Activated CD4-positive, alpha-beta T cell treated with anti-CD3 and anti-CD28 coated beads, Interleukin-2, amount 50 U/mL, for 24 hours (primary cell): ENCODE measurements at regions not wholly inside any gene's neighbourhood (a gene's known extent, or its start where the extent isn't known, plus 50 kb on each side); places are given as distances from the start of the nearest gene placed in this dataset.

Source experiments
- DNase-seq, 2 donors: peaks; one replicate each; pipeline ENCODE4 v3.0.0-alpha.2; 2020; ENCODE audit warnings: low read depth in 1 of 2, low spot score in 1 of 2

GRCh38 chr10:56646329-56647111 is 285.5 kb upstream of the ZWINT start:
- no peak for DNase-seq

GRCh38 chr10:56633876-56634452 is 272.9 kb upstream of the ZWINT start:
- DNase-seq = no peak

GRCh38 chr10:56632537-56632936 is 271.5 kb upstream of the ZWINT start:
- no peak for DNase-seq

GRCh38 chr10:56624082-56624481 is 263.0 kb upstream of the ZWINT start:
- no peak for DNase-seq

- DNase-seq = no peak
These were observed 262.0 kb upstream of the ZWINT start for GRCh38 chr10:56623064-56623463.

DNA sequence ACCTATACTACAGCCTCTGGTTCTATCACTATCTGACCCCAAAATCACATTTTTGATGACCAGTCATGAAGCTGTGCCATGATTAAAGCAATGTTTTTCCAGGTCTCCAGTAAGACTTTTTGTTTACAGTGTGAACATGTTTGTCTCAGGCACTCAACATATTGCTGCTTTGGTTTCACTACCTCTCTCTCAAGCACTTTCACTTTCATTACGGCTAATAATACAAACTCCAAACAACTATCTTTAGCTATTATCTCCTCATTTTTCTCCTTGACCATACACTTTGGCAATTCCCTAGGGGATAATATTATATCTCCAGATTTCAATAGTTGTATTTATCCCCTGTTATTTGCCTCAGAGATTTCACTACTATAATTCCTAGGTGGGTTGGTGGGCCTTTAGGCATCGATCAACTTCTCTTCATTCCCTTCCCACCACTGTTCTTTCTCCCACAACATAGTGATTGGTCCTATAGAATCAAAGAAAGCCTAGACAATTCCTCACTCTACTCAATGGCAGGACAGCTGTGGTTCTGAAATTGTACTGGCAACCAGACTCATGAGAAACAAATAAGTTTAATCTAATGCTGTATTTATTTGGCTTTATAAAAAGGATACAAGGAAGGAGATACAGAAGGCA is 261.4 kb upstream of the ZWINT start:
- DNase-seq = no peak

DNA sequence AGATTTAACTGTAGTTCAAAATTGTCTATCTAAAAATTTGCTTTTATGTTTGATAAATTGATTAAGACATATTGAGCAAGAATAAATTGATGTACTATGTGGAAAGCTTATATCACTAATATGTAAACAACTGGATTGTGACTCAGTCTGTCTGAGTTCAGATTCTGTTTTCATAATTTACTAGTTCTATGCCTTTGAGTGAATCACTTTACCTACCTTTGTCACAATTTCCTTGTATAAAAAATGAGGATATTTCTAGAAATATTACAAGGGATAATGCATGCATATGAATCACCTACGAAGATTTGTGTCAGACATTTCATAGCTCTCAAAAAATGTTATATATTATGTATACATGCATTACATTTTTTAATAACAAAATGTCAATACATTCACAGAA is 245.1 kb upstream of the ZWINT start:
- no peak for DNase-seq

DNA sequence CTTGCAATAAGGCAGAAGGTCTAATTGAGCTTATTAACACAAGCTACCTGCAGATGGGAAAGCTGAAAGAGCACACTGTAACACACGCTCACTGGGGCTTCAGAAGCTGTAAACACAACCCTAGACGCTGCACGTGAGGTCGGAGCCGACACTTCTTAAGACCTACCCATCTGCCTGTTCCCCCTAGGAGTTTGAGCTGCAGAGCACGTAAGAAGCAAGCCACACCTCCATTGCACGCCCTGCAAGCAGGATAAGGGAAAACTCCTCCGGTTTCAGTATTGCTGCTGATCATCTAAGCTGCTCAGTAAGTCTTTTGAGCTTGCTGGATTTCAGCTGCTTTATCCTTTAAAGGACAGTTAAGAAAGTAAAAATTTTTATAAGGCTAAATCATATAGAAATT is 244.0 kb upstream of the ZWINT start:
- no peak for DNase-seq

DNA sequence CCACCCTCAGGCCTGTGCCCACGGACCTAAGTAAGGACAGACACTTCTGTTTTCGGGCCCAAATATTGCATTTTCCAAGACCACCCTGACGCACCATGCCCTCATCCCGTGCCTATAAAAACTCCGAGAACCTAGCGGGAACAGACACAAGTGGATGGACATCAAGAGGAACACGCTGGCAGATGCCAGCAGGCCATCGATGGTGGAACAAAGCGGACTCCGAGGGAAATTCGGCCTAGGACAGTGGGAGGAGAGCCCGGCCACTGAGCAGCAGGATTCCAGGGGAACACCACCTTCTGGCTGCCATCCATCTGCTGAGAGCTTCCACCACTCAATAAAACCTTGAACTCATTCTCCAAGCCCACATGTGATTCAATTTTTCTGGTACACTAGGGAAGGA is 243.6 kb upstream of the ZWINT start:
- no peak for DNase-seq

- DNase-seq = no peak
These were observed 238.1 kb upstream of the ZWINT start for GRCh38 chr10:56599201-56599600.

DNA sequence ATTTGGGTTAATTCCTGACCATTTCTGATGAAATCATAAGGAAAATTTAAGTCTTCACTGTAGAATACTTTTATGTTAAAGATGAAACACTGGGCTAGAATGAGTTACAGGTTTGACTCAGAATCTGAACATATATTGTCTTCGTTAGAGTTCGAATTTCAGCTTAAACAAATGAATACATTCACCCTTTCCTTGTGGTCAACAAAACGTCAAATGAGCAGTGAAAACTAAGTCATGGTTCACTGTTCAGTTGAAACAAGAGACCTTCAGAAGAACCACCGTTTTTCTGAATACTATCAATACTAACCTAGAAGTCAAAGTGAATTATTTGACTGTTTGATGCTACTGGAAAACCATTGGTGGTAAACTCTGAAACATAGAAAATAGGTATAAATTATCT is 235.2 kb upstream of the ZWINT start:
- no peak for DNase-seq

- DNase-seq = no peak
These were observed 232.1 kb upstream of the ZWINT start for GRCh38 chr10:56593120-56593519.

- no peak for DNase-seq
These were observed 225.4 kb upstream of the ZWINT start for GRCh38 chr10:56586461-56586891.

DNA sequence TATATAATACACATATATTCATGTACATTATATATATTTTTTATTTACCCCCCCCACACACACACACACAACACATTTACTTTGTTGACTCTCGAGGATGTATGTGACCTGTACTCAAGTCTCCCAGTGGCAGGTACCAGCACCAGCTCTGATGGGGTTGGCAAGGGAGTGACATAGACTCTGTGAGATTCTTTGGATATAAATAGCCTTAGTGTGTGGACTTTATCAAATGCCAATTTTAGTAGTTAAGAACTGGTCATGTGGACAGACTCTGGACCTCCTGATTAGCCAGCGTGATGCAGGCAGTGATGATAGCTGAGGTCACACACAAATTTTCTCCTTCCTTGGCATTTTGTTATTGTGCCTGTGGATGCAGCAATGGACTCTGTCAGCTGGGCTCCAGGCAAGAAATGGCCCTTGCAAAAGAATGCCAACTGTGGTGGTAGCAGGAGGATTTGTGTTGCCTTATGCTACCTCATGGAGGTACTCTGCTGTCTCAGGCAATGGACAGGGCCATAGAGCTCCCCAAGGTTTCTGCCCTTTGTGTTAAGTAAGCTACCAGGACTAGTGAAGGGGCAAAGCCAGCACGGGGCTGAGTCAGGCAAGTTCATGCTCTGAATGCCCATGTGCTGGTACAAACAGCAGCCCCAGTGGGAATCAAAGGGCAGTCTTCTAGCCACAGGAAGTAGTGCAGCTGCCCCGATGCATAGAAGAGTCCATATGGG is 224.6 kb upstream of the ZWINT start:
- DNase-seq = no peak

DNA sequence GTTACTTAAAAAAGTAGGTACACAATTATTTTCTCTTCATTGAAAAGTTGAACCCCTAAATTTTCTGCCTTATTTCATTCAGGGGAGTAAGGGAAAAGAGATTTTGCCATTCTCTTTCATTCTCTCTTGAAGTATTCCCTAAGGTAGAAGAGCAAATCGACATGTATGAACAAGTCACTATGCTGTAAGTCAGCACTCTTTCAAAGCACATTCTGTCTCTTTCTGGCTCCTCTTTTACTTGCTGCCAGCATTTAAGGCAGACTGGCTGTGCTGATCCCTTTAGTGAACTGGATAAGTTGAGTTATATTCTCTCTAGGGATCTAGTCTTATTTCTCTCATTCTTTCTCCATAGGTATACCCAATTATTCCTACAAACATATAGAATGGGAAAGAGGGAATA is 222.3 kb upstream of the ZWINT start:
- DNase-seq = no peak

DNA sequence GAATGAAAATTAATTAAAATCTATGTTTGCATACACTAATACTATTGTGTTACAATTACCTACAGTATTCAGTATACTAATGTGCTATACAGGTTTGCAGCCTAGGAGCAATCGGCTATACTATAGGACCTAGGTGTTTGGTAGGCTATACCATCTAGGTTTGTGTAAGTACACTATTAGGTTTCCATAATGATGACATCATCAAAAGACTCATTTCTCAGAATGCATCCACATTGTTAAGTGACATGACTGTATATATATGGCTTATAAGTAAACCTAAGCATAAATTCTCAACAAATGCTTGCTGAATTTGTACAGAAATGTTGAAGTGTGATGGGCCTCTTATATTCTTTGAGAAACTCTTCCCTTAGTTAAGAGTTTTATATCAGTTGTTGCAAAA is 206.5 kb upstream of the ZWINT start:
- no peak for DNase-seq

GRCh38 chr10:56561336-56561735 is 200.3 kb upstream of the ZWINT start:
- no peak for DNase-seq

- DNase-seq = no peak
These were observed 190.0 kb upstream of the ZWINT start for GRCh38 chr10:56551037-56551436.

GRCh38 chr10:56547163-56547562 is 186.1 kb upstream of the ZWINT start:
- DNase-seq = no peak

DNA sequence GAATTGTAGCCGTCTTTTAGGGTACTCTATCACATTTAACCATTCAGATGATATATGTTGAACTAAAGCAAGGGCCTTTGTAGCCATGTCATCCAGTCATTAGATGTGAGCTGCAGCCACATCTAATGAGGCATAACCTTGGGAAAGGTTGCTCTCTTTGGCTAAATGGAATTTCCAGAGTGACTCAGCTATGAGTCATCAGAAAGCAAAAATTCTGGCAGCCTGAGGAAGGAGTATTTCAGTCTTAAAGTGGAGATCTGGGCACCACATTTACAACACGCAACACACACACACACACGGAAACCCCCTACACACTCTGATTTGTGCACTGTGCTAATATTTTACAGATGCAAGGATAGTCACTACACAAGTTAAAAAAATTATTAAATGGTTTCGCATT is 176.9 kb upstream of the ZWINT start:
- DNase-seq = no peak

DNA sequence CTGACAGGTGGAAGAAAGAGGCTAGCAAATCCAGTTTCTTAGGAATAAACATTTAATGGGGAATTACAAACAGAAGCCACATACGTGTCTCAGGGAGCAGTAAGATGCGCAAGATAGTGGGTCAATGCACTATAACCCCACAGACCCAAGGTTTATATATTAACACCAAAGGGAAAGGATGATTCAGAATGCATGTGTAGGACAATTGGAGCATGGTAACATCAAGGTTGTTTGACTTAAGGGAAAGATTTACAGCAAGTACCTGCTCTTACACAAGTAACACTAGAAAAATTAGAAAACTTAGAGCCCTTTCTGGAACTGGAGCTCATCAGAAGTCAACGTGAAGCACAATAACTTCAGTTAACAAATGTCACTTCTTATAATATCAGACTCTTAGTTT is 161.1 kb upstream of the ZWINT start:
- no peak for DNase-seq

- DNase-seq = no peak
These were observed 147.5 kb upstream of the ZWINT start for GRCh38 chr10:56508562-56508961.
